ENCODE measurements at regions not wholly inside any gene's neighbourhood (a gene's known extent, or its start where the extent isn't known, plus 50 kb on each side); places are given as distances from the start of the nearest gene placed in this dataset.

DNA sequence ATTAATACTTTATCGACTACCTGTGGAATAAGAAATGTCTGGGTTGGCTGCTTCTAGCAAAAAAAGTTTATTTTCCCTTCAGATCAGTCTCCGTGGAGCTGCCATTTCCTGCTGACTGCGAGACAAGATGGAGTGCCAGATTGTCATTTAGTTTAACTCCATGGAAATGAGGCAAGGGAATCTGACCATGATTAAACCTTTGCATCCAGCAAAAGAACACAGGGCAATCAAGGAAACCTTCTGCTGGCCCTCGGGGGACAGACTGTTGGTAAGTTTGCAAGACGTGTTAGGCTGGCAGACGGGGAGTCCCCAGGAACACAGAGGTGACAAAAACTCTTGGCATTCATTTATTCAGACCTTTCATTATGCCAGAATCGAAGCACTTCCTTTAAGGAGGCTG is 52.2 kb upstream of the SPACA1 start:
- TF ChIP-seq EP300 (IDR thresholded peaks at IDR 0.05) (no peak), POLR2A (IDR thresholded peaks at IDR 0.05) (no peak)
- TF ChIP-seq, protein P1, sequence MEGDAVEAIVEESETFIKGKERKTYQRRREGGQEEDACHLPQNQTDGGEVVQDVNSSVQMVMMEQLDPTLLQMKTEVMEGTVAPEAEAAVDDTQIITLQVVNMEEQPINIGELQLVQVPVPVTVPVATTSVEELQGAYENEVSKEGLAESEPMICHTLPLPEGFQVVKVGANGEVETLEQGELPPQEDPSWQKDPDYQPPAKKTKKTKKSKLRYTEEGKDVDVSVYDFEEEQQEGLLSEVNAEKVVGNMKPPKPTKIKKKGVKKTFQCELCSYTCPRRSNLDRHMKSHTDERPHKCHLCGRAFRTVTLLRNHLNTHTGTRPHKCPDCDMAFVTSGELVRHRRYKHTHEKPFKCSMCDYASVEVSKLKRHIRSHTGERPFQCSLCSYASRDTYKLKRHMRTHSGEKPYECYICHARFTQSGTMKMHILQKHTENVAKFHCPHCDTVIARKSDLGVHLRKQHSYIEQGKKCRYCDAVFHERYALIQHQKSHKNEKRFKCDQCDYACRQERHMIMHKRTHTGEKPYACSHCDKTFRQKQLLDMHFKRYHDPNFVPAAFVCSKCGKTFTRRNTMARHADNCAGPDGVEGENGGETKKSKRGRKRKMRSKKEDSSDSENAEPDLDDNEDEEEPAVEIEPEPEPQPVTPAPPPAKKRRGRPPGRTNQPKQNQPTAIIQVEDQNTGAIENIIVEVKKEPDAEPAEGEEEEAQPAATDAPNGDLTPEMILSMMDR (IDR thresholded peaks at IDR 0.05) = no peak
- no peak for DNase-seq (ENCODE audit: low spot score in 2 of 2)
- Histone ChIP-seq H3K9me3 (no peaks in the 10 kb centered on the region), H3K4me3 (no peak overlapping the region), H3K4me1 (peaks cover 0 to 7% (median 0%) of the 10 kb centered on the region in 4 donors), H3K27ac (no peak overlapping the region), H3K36me3 (no peaks in the 10 kb centered on the region), H3K27me3 (no peaks in the 10 kb centered on the region)
- 41 to 49% methylated on average over 7 of the region's 7 CpGs for WGBS, 2 donors

DNA sequence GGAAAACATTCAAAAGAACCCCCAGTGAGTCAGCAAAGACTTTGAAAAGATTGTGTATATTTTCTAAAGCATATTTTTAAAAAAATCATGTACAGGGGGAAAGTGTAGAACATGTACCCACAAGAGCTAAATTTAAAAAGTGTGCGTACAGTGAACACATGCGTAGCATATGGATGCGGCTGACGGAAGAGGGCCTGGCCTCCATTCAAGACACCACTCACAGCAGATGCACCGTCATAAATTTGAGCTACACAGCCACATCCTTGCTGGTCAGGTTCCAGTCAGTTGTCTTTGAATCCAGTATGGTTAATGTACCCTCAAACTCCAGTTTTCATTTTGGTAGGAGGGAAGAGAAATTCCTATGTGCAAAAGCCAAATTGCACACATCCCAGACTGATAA is 54.3 kb upstream of the SPACA1 start:
- H3K9me3 ChIP-seq = no peaks in the 10 kb centered on the region
- H3K36me3 ChIP-seq = no peaks in the 10 kb centered on the region
- no peak for DNase-seq (ENCODE audit: low spot score in 2 of 2)
- WGBS, 2 donors = 93 to 95% methylated on average over 5 of the region's 5 CpGs
- H3K4me1 ChIP-seq = peaks cover 0 to 7% (median 0%) of the 10 kb centered on the region in 4 donors
- H3K4me3 ChIP-seq = no peak overlapping the region
- H3K27ac ChIP-seq = no peak overlapping the region
- no peaks in the 10 kb centered on the region for H3K27me3 ChIP-seq
- TF ChIP-seq POLR2A (IDR thresholded peaks at IDR 0.05) (no peak), EP300 (IDR thresholded peaks at IDR 0.05) (no peak)

DNA sequence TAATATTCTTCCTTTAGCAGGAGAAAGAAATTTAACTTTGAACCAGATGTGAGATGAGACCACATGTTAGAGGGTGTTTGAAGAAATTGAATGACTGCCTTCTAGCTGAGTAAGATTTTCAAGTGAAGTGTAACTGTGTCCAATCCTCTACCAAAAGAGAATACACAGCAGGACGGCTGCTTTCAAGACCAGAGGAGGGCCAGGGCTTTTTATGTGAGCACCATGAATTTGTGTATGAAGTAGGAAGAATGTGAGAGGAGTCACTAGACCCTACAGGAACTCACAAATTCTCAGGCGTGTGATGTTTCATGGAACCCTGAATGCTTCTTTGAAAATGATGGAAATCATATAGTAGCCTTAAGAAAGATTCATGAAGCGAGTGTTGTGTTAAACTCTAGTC is 56.8 kb upstream of the SPACA1 start:
- no peaks in the 10 kb centered on the region for H3K27me3 ChIP-seq
- DNase-seq (ENCODE audit: low spot score in 2 of 2) = no peak
- no peaks in the 10 kb centered on the region for H3K36me3 ChIP-seq
- H3K4me1 ChIP-seq = peaks cover 0 to 7% (median 0%) of the 10 kb centered on the region in 4 donors
- TF ChIP-seq EP300 (IDR thresholded peaks at IDR 0.05) (no peak), POLR2A (IDR thresholded peaks at IDR 0.05) (no peak)
- TF ChIP-seq, protein P1 (IDR thresholded peaks at IDR 0.05) = no peak
- no peak overlapping the region for H3K27ac ChIP-seq
- H3K4me3 ChIP-seq = no peak overlapping the region
- WGBS, 2 donors = 89 to 91% methylated on average over 3 of the region's 3 CpGs
- H3K9me3 ChIP-seq = no peaks in the 10 kb centered on the region

DNA sequence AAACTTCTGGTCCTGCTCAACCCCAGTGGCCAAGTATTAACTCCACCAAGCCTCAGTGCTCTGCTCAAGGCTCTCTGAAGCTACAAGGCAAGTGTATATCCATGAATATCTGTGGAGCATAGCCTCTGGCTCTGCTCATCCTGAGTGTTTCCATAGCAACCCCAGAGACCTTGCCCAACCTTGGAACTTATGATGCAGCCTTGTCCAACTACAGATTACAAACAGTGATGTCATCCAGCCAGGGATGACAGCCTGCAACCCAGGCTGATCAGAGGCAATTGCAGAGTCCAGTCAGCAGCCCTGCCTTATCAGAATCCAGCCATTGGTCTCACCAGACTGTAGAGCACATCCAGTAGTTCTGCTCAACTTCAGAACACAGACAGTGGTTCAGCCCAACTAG is 65.5 kb upstream of the SPACA1 start:
- TF ChIP-seq POLR2A (IDR thresholded peaks at IDR 0.05) (no peak), EP300 (IDR thresholded peaks at IDR 0.05) (no peak)
- TF ChIP-seq, protein P1 (IDR thresholded peaks at IDR 0.05) = no peak
- Histone ChIP-seq H3K27ac (no peak overlapping the region), H3K36me3 (no peaks in the 10 kb centered on the region), H3K9me3 (no peaks in the 10 kb centered on the region), H3K27me3 (no peaks in the 10 kb centered on the region), H3K4me3 (no peak overlapping the region), H3K4me1 (no peaks in the 10 kb centered on the region)
- DNase-seq (ENCODE audit: low spot score in 2 of 2) = no peak

DNA sequence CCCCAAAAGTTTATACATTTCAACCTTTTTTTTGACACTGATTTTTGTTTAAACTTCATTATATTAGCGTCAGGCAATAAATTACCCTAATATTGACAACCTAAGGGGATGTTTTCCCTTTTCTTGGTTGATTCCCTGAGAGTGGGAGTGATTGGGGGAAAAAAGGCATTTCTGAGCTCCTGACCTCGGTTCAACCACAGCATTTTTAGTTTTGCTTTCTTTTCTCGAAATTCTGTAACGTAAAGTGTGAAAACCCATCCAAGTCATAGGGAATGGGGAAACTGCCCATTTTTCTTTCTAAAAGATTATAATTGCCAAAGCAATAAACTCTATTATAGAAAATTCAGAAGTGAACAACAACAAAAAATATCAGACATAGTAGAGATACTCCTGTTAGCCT is 67.9 kb upstream of the SPACA1 start:
- 75 to 79% methylated on average over 4 of the region's 4 CpGs for WGBS, 2 donors
- Histone ChIP-seq H3K27me3 (no peaks in the 10 kb centered on the region), H3K27ac (no peak overlapping the region), H3K4me3 (no peak overlapping the region), H3K4me1 (no peaks in the 10 kb centered on the region), H3K36me3 (no peaks in the 10 kb centered on the region), H3K9me3 (no peaks in the 10 kb centered on the region)
- no peak for DNase-seq (ENCODE audit: low spot score in 2 of 2)
- TF ChIP-seq POLR2A (IDR thresholded peaks at IDR 0.05) = no peak
- TF ChIP-seq EP300 (IDR thresholded peaks at IDR 0.05) = no peak
- TF ChIP-seq, protein P1 (IDR thresholded peaks at IDR 0.05) = no peak

DNA sequence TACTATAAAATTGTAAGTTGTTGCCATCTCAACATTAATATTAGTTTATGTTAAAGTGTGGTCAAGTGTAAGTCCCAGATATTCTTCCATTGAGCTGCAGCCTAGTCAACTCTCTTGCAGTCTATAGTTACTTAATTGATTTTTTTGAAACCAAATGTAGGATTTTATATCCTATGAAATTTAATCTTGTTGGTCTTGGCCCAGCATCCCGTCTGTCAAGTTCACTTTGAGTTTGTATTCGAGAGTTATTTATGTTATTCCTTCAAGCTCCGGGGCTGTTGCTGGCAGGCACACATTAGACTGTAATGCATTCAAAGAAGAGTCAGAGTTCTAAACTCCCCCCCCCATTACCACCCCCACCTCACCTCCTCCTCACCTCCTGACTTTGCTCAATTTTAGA is 71.0 kb upstream of the SPACA1 start:
- no peak for DNase-seq (ENCODE audit: low spot score in 2 of 2)
- Histone ChIP-seq H3K36me3 (no peaks in the 10 kb centered on the region), H3K27ac (no peak overlapping the region), H3K27me3 (no peaks in the 10 kb centered on the region), H3K4me1 (no peaks in the 10 kb centered on the region), H3K4me3 (no peak overlapping the region), H3K9me3 (no peaks in the 10 kb centered on the region)
- WGBS, 2 donors = 50 to 55% methylated on average over 3 of the region's 3 CpGs
- no peak for TF ChIP-seq POLR2A (IDR thresholded peaks at IDR 0.05)
- TF ChIP-seq EP300 (IDR thresholded peaks at IDR 0.05) = no peak
- TF ChIP-seq, protein P1 (IDR thresholded peaks at IDR 0.05) = no peak
